K562 (cell line): ENCODE measurements at regions not wholly inside any gene's neighbourhood (a gene's known extent, or its start where the extent isn't known, plus 50 kb on each side); places are given as distances from the start of the nearest gene placed in this dataset.
"Not testable (repeated sequence)": the region's sequence is repeated elsewhere in the genome, so short reads cannot be mapped to it uniquely, and the experiment has no call there.

Source experiments
- BHLHE40 ChIP-seq: IDR thresholded peaks from 2 replicates; pipeline ENCODE4 v1.6.1; 2011; ENCODE audit warnings: low read length, improper control_type of control experiment
- CTCF ChIP-seq, 3 experiments: IDR thresholded peaks in 2 of 3; conservative IDR thresholded peaks in 1 of 3; 2 replicates each; pipeline ENCODE4 v1.5.1; 2011 to 2012; ENCODE audit warnings: low read length in 3 of 3, mild to moderate bottlenecking in 3 of 3, control low read depth in 2 of 3, improper control_type of control experiment in 1 of 3, inconsistent platforms in 1 of 3, low read depth in 1 of 3, mixed read lengths in 1 of 3, moderate library complexity in 1 of 3; ENCODE audit not compliant: insufficient read depth in 2 of 3
- ELF4 ChIP-seq: fragments of 450-650 bp; formaldehyde crosslinking; IDR thresholded peaks from 2 replicates; pipeline ENCODE4 v1.4.0; 2022; ENCODE audit warnings: missing genetic modification characterization
- POLR2AphosphoS5 ChIP-seq: IDR thresholded peaks from 2 replicates; pipeline ENCODE4 v1.6.1; 2011; ENCODE audit warnings: mild to moderate bottlenecking, low read depth, low read length, moderate library complexity; ENCODE audit not compliant: control insufficient read depth, insufficient read depth
- SMC3 ChIP-seq: conservative IDR thresholded peaks from 2 replicates; pipeline ENCODE4 v1.6.1; 2011; ENCODE audit warnings: low read depth, low read length, improper control_type of control experiment; ENCODE audit not compliant: insufficient read depth
- TAF1 ChIP-seq: IDR thresholded peaks from 2 replicates; pipeline ENCODE4 v1.6.1; 2011; ENCODE audit warnings: mild to moderate bottlenecking, low read length, moderate library complexity; ENCODE audit not compliant: insufficient read depth, control insufficient read depth, severe bottlenecking; ENCODE audit errors: extremely low read depth
- TEAD4 ChIP-seq, 2 experiments: sonication (generic) in 1 of 2; formaldehyde crosslinking in 1 of 2; IDR thresholded peaks; 2 replicates each; pipeline versions ENCODE4 v1.6.1 to v1.8.0; 2012 to 2022; ENCODE audit warnings: borderline replicate concordance in 1 of 2, inconsistent platforms in 1 of 2, low read length in 1 of 2, mild to moderate bottlenecking in 1 of 2, missing genetic modification reagents in 1 of 2
- YY1 ChIP-seq, 3 experiments: IDR thresholded peaks; 2 replicates each; pipeline ENCODE4 v1.6.1; 2011; ENCODE audit warnings: low read length in 2 of 3, mild to moderate bottlenecking in 2 of 3, moderate library complexity in 2 of 3, borderline replicate concordance in 1 of 3, control low read depth in 1 of 3, low read depth in 1 of 3; ENCODE audit not compliant: insufficient read depth in 3 of 3, insufficient replicate concordance in 2 of 3, control insufficient read depth in 1 of 3, insufficient read length in 1 of 3; ENCODE audit errors: extremely low read depth in 1 of 3
- ZNF398 ChIP-seq: fragments of 250-450 bp; sonication (Bioruptor Pico); IDR thresholded peaks from 2 replicates; pipeline ENCODE4 v1.8.0; 2021; ENCODE audit warnings: moderate library complexity, mild to moderate bottlenecking, inconsistent platforms
- TF ChIP-seq, protein P1 (sequence below): sonication (generic); formaldehyde crosslinking; IDR thresholded peaks from 2 replicates; pipeline ENCODE4 v1.8.1; 2022; ENCODE audit warnings: missing genetic modification reagents

DNA sequence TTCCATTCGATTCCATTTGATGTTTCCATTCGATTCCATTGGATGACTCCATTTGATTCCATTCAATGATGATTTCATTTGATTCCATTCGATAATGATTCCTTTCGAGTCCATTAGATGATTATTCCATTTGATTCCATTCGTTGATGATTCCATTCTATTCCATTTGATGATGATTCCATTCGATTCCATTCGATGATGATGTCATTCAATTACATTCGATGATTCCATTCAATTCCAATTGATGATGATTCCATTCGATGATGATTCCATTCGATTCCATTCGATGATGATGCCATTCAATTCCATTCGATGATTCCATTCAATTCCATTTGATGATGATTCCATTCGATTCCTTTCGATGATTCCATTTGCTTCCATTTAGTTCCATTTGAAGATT lies 635.6 kb downstream of the TP53TG3F start:
- not testable (repeated sequence) for TF ChIP-seq SMC3; YY1 (IDR thresholded peaks at IDR 0.05; ENCODE audit: borderline replicate concordance in 1 of 3, control insufficient read depth in 1 of 3, extremely low read depth in 1 of 3, insufficient read depth in 3 of 3, insufficient read length in 1 of 3, insufficient replicate concordance in 2 of 3, low read depth in 1 of 3, low read length in 2 of 3); TAF1; CTCF (IDR thresholded peaks at IDR 0.05 in 2 of 3, conservative IDR thresholded peaks at IDR 0.05 in 1 of 3; ENCODE audit: insufficient read depth in 2 of 3, low read depth in 1 of 3, low read length in 3 of 3); TEAD4 (IDR thresholded peaks at IDR 0.05; ENCODE audit: low read length); TEAD4 (CRISPR knock-in tag; IDR thresholded peaks at IDR 0.05; ENCODE audit: borderline replicate concordance); ELF4 (CRISPR knock-in tag); POLR2AphosphoS5; ZNF398 (CRISPR knock-in tag); BHLHE40
- TF ChIP-seq, protein P1, sequence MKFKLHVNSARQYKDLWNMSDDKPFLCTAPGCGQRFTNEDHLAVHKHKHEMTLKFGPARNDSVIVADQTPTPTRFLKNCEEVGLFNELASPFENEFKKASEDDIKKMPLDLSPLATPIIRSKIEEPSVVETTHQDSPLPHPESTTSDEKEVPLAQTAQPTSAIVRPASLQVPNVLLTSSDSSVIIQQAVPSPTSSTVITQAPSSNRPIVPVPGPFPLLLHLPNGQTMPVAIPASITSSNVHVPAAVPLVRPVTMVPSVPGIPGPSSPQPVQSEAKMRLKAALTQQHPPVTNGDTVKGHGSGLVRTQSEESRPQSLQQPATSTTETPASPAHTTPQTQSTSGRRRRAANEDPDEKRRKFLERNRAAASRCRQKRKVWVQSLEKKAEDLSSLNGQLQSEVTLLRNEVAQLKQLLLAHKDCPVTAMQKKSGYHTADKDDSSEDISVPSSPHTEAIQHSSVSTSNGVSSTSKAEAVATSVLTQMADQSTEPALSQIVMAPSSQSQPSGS (CRISPR knock-in tag): not testable (repeated sequence)
